HG03108 (cell line): ENCODE measurements at regions not wholly inside any gene's neighbourhood (a gene's known extent, or its start where the extent isn't known, plus 50 kb on each side); places are given as distances from the start of the nearest gene placed in this dataset.
"Not testable (repeated sequence)": the region's sequence is repeated elsewhere in the genome, so short reads cannot be mapped to it uniquely, and the experiment has no call there.

Experiments
- ATAC-seq: cut with Tn5 transposase; IDR thresholded peaks from one replicate; pipeline ENCODE4 v1.9.1; 2021; ENCODE audit warnings: moderate library complexity; ENCODE audit not compliant: unreplicated experiment

GRCh38 chr1:120609834-120610233 lies 113.9 kb upstream of the NBPF26 start:
- ATAC-seq = not testable (repeated sequence)

- ATAC-seq = not testable (repeated sequence)
Measured at GRCh38 chr1:120614931-120615639, 108.7 kb upstream of the NBPF26 start.

GRCh38 chr1:120617493-120617892 lies 106.3 kb upstream of the NBPF26 start:
- ATAC-seq = not testable (repeated sequence)

- ATAC-seq = not testable (repeated sequence)
Measured at GRCh38 chr1:120619867-120620692, 103.7 kb upstream of the NBPF26 start.

- ATAC-seq = not testable (repeated sequence)
Measured at GRCh38 chr1:120620693-120620969, 103.1 kb upstream of the NBPF26 start.

GRCh38 chr1:120621278-120621677 lies 102.5 kb upstream of the NBPF26 start:
- ATAC-seq = not testable (repeated sequence)

GRCh38 chr1:120623539-120623938 lies 100.2 kb upstream of the NBPF26 start:
- ATAC-seq = not testable (repeated sequence)

GRCh38 chr1:120624565-120625064 lies 99.1 kb upstream of the NBPF26 start:
- ATAC-seq = not testable (repeated sequence)

GRCh38 chr1:120629832-120630455 lies 93.8 kb upstream of the NBPF26 start:
- ATAC-seq = not testable (repeated sequence)

- ATAC-seq = not testable (repeated sequence)
Measured at GRCh38 chr1:120634816-120635806, 88.6 kb upstream of the NBPF26 start.

GRCh38 chr1:120640261-120641013 lies 83.3 kb upstream of the NBPF26 start:
- ATAC-seq = not testable (repeated sequence)

- ATAC-seq = not testable (repeated sequence)
Measured at GRCh38 chr1:120641014-120641302, 82.8 kb upstream of the NBPF26 start.

- ATAC-seq = not testable (repeated sequence)
Measured at GRCh38 chr1:120647182-120647581, 76.6 kb upstream of the NBPF26 start.

GRCh38 chr1:120648915-120649623 lies 74.7 kb upstream of the NBPF26 start:
- not testable (repeated sequence) for ATAC-seq

GRCh38 chr1:120649730-120650129 lies 74.0 kb upstream of the NBPF26 start:
- ATAC-seq = not testable (repeated sequence)

- not testable (repeated sequence) for ATAC-seq
Measured at GRCh38 chr1:120654114-120654513, 69.6 kb upstream of the NBPF26 start.

- not testable (repeated sequence) for ATAC-seq
Measured at GRCh38 chr1:120655394-120655793, 68.4 kb upstream of the NBPF26 start.

GRCh38 chr1:120656116-120656515 lies 67.6 kb upstream of the NBPF26 start:
- ATAC-seq = not testable (repeated sequence)

GRCh38 chr1:120657804-120658203 lies 65.9 kb upstream of the NBPF26 start:
- not testable (repeated sequence) for ATAC-seq
